ENCODE measurements at regions not wholly inside any gene's neighbourhood (a gene's known extent, or its start where the extent isn't known, plus 50 kb on each side); places are given as distances from the start of the nearest gene placed in this dataset.

DNA sequence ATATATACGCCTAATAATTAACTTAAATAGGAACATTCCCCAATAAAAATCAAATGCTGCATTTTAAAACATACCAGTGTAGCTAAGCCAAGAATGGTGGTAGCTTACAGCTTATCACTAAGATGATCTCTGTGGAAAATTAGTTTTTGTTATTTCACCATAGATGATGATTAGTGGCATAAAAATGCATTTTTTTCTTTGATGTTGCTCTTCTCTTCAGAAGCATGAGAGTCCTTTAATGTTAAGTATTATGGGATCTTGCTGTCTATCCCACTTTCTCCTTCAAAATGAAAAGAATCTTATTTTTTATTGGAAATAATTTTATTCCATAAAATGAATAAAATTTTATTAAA, 731.0 kb downstream of the SLITRK1 start:
- no peak for TF ChIP-seq CTCF (IDR thresholded peaks at IDR 0.05)
- TF ChIP-seq MYC (IDR thresholded peaks at IDR 0.05; ENCODE audit: borderline replicate concordance, low read length) = no peak
- no peak for TF ChIP-seq POLR2A (IDR thresholded peaks at IDR 0.05; ENCODE audit: low read length)
- TF ChIP-seq FOSL2 (IDR thresholded peaks at IDR 0.05) = no peak
- TF ChIP-seq FOSL2 (CRISPR knock-in tag; IDR thresholded peaks at IDR 0.05) = no peak
- no peak for TF ChIP-seq CBX8 (IDR thresholded peaks at IDR 0.05)
- no peak for TF ChIP-seq EP300 (IDR thresholded peaks at IDR 0.05)
- TF ChIP-seq CHD4 (IDR thresholded peaks at IDR 0.05; ENCODE audit: borderline replicate concordance) = no peak
- TF ChIP-seq, protein P1, sequence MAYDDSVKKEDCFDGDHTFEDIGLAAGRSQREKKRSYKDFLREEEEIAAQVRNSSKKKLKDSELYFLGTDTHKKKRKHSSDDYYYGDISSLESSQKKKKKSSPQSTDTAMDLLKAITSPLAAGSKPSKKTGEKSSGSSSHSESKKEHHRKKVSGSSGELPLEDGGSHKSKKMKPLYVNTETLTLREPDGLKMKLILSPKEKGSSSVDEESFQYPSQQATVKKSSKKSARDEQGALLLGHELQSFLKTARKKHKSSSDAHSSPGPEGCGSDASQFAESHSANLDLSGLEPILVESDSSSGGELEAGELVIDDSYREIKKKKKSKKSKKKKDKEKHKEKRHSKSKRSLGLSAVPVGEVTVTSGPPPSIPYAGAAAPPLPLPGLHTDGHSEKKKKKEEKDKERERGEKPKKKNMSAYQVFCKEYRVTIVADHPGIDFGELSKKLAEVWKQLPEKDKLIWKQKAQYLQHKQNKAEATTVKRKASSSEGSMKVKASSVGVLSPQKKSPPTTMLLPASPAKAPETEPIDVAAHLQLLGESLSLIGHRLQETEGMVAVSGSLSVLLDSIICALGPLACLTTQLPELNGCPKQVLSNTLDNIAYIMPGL (CRISPR knock-in tag; IDR thresholded peaks at IDR 0.05; ENCODE audit: borderline replicate concordance) = no peak
- TF ChIP-seq CHD2 (IDR thresholded peaks at IDR 0.05; ENCODE audit: low read length, partially characterized antibody) = no peak
- no peak for TF ChIP-seq RAD21 (conservative IDR thresholded peaks at IDR 0.05 in 1 of 2, IDR thresholded peaks at IDR 0.05 in 1 of 2)
- TF ChIP-seq, protein P2, sequence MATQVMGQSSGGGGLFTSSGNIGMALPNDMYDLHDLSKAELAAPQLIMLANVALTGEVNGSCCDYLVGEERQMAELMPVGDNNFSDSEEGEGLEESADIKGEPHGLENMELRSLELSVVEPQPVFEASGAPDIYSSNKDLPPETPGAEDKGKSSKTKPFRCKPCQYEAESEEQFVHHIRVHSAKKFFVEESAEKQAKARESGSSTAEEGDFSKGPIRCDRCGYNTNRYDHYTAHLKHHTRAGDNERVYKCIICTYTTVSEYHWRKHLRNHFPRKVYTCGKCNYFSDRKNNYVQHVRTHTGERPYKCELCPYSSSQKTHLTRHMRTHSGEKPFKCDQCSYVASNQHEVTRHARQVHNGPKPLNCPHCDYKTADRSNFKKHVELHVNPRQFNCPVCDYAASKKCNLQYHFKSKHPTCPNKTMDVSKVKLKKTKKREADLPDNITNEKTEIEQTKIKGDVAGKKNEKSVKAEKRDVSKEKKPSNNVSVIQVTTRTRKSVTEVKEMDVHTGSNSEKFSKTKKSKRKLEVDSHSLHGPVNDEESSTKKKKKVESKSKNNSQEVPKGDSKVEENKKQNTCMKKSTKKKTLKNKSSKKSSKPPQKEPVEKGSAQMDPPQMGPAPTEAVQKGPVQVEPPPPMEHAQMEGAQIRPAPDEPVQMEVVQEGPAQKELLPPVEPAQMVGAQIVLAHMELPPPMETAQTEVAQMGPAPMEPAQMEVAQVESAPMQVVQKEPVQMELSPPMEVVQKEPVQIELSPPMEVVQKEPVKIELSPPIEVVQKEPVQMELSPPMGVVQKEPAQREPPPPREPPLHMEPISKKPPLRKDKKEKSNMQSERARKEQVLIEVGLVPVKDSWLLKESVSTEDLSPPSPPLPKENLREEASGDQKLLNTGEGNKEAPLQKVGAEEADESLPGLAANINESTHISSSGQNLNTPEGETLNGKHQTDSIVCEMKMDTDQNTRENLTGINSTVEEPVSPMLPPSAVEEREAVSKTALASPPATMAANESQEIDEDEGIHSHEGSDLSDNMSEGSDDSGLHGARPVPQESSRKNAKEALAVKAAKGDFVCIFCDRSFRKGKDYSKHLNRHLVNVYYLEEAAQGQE (IDR thresholded peaks at IDR 0.05) = no peak

All from A549 (cell line).